Stimulated activated CD4-positive, alpha-beta T cell treated with anti-CD3 and anti-CD28 coated beads, Interleukin-15, amount 100 ng/mL, for 48 hours (primary cell): ENCODE measurements at regions not wholly inside any gene's neighbourhood (a gene's known extent, or its start where the extent isn't known, plus 50 kb on each side); places are given as distances from the start of the nearest gene placed in this dataset.

Experiments used
- DNase-seq, 2 donors: peaks; one replicate each; pipeline ENCODE4 v3.0.0-alpha.2; 2020; ENCODE audit warnings: low read depth in 2 of 2

GRCh38 chr4:129546531-129546930, 450.6 kb downstream of the C4orf33 start:
- no peak for DNase-seq

- no peak for DNase-seq
Observed at GRCh38 chr4:129550281-129550785, 454.4 kb downstream of the C4orf33 start.

GRCh38 chr4:129561280-129561679, 465.3 kb downstream of the C4orf33 start:
- no peak for DNase-seq

GRCh38 chr4:129561886-129562671, 466.1 kb downstream of the C4orf33 start:
- DNase-seq: no peak

- DNase-seq: no peak
Observed at GRCh38 chr4:129565214-129565613, 469.3 kb downstream of the C4orf33 start.

- no peak for DNase-seq
Observed at GRCh38 chr4:129570326-129570725, 474.4 kb downstream of the C4orf33 start.

GRCh38 chr4:129578336-129578735, 482.4 kb downstream of the C4orf33 start:
- DNase-seq: no peak

GRCh38 chr4:129581305-129581704, 485.4 kb downstream of the C4orf33 start:
- DNase-seq: no peak

GRCh38 chr4:129583868-129584267, 487.9 kb downstream of the C4orf33 start:
- DNase-seq: no peak

GRCh38 chr4:129598582-129598981, 502.6 kb downstream of the C4orf33 start:
- DNase-seq: no peak

GRCh38 chr4:129600898-129601297, 504.9 kb downstream of the C4orf33 start:
- no peak for DNase-seq

GRCh38 chr4:129602447-129602846, 506.5 kb downstream of the C4orf33 start:
- no peak for DNase-seq

GRCh38 chr4:129603241-129603931, 507.4 kb downstream of the C4orf33 start:
- DNase-seq: no peak

- no peak for DNase-seq
Observed at GRCh38 chr4:129604632-129605255, 508.8 kb downstream of the C4orf33 start.

GRCh38 chr4:129614611-129615010, 518.7 kb downstream of the C4orf33 start:
- no peak for DNase-seq

- DNase-seq: no peak
Observed at GRCh38 chr4:129622566-129622965, 526.6 kb downstream of the C4orf33 start.

GRCh38 chr4:129623233-129623875, 527.4 kb downstream of the C4orf33 start:
- DNase-seq: no peak

- DNase-seq: peak; percentile 2 to 7
Observed at GRCh38 chr4:129641179-129641578, 545.2 kb downstream of the C4orf33 start.

GRCh38 chr4:129645461-129645860, 549.5 kb downstream of the C4orf33 start:
- DNase-seq: no peak

- DNase-seq: no peak
Observed at GRCh38 chr4:129668092-129668491, 572.1 kb downstream of the C4orf33 start.

- DNase-seq: no peak
Observed at GRCh38 chr4:129672941-129673340, 577.0 kb downstream of the C4orf33 start.

GRCh38 chr4:129675036-129675435, 579.1 kb downstream of the C4orf33 start:
- no peak for DNase-seq
